H9 (cell line): ENCODE measurements at regions not wholly inside any gene's neighbourhood (a gene's known extent, or its start where the extent isn't known, plus 50 kb on each side); places are given as distances from the start of the nearest gene placed in this dataset.

ENCODE experiments used
- DNase-seq: peaks from one replicate; pipeline ENCODE4 v3.0.0-alpha.2; 2017
- H2AFZ ChIP-seq: one replicate; pipeline ENCODE4 v1.6.1; 2013; ENCODE audit warnings: mild to moderate bottlenecking, low read length, control low read depth, moderate library complexity
- H2AK5ac ChIP-seq: 2 replicates; pipeline ENCODE4 v1.6.1; 2013; ENCODE audit warnings: low read length, control low read depth, mixed read lengths; ENCODE audit not compliant: insufficient read length
- H2BK120ac ChIP-seq: one replicate; pipeline ENCODE4 v1.6.1; 2013; ENCODE audit warnings: low read depth, mild to moderate bottlenecking, low read length, control low read depth, inconsistent platforms; ENCODE audit not compliant: poor library complexity, severe bottlenecking
- H2BK12ac ChIP-seq: 2 replicates; pipeline ENCODE4 v1.6.1; 2013; ENCODE audit warnings: low read length, control low read depth, mixed read lengths, low read depth; ENCODE audit not compliant: insufficient read length
- H2BK15ac ChIP-seq: 2 replicates; pipeline ENCODE4 v1.6.1; 2013; ENCODE audit warnings: low read depth, low read length, control low read depth
- H2BK20ac ChIP-seq: one replicate; pipeline ENCODE4 v1.6.1; 2013; ENCODE audit warnings: low read depth, mild to moderate bottlenecking, low read length, control low read depth, inconsistent platforms; ENCODE audit not compliant: poor library complexity, severe bottlenecking
- H2BK5ac ChIP-seq: 2 replicates; pipeline ENCODE4 v1.6.1; 2013; ENCODE audit warnings: low read length, control low read depth, mixed read lengths; ENCODE audit not compliant: insufficient read length
- H3K14ac ChIP-seq: 2 replicates; pipeline ENCODE4 v1.6.1; 2013; ENCODE audit warnings: low read length, control low read depth; ENCODE audit not compliant: insufficient read depth
- H3K18ac ChIP-seq: 2 replicates; pipeline ENCODE4 v1.6.1; 2013; ENCODE audit warnings: low read depth, mild to moderate bottlenecking, mixed read lengths, low read length, control low read depth; ENCODE audit not compliant: insufficient read length
- H3K23ac ChIP-seq: 2 replicates; pipeline ENCODE4 v1.6.1; 2013; ENCODE audit warnings: low read length, control low read depth, mixed read lengths, low read depth; ENCODE audit not compliant: insufficient read length
- H3K23me2 ChIP-seq: 2 replicates; pipeline ENCODE4 v1.6.1; 2013; ENCODE audit warnings: low read depth, mild to moderate bottlenecking, mixed read lengths, low read length, control low read depth; ENCODE audit not compliant: insufficient read length, poor library complexity, severe bottlenecking
- H3K27ac ChIP-seq: 2 replicates; pipeline ENCODE4 v1.5.1; 2013; ENCODE audit warnings: low read length, control low read depth, mixed read lengths, low read depth; ENCODE audit not compliant: insufficient read length
- H3K27me3 ChIP-seq: 2 replicates; pipeline ENCODE4 v1.6.1; 2013; ENCODE audit warnings: low read length, control low read depth, inconsistent platforms; ENCODE audit not compliant: insufficient read depth
- H3K4ac ChIP-seq: 2 replicates; pipeline ENCODE4 v1.6.1; 2013; ENCODE audit warnings: low read depth, mild to moderate bottlenecking, control low read depth, inconsistent platforms, low read length, moderate library complexity
- H3K4me1 ChIP-seq: 2 replicates; pipeline ENCODE4 v1.6.1; 2013; ENCODE audit warnings: low read length, control low read depth, inconsistent platforms; ENCODE audit not compliant: insufficient read depth
- H3K4me2 ChIP-seq: 2 replicates; pipeline ENCODE4 v1.6.1; 2013; ENCODE audit warnings: low read length, control low read depth, mixed read lengths; ENCODE audit not compliant: insufficient read length, insufficient read depth
- H3K56ac ChIP-seq: 2 replicates; pipeline ENCODE4 v1.6.1; 2013; ENCODE audit warnings: low read depth, mild to moderate bottlenecking, mixed read lengths, low read length, control low read depth; ENCODE audit not compliant: insufficient read length
- H3K79me1 ChIP-seq: 2 replicates; pipeline ENCODE4 v1.6.1; 2013; ENCODE audit warnings: low read depth, mild to moderate bottlenecking, moderate library complexity, low read length, control low read depth, inconsistent platforms; ENCODE audit not compliant: insufficient read depth, poor library complexity, severe bottlenecking
- H3K79me2 ChIP-seq: 2 replicates; pipeline ENCODE4 v1.6.1; 2013; ENCODE audit warnings: low read length, control low read depth, inconsistent platforms; ENCODE audit not compliant: insufficient read depth
- H3K9ac ChIP-seq: 2 replicates; pipeline ENCODE4 v1.6.1; 2013; ENCODE audit warnings: low read length, control low read depth, mixed read lengths; ENCODE audit not compliant: insufficient read length; ENCODE audit errors: extremely low read depth
- H3K9me3 ChIP-seq: one replicate; pipeline ENCODE4 v1.6.1; 2013; ENCODE audit warnings: low read depth, low read length, inconsistent platforms; ENCODE audit not compliant: control insufficient read depth
- H3T11ph ChIP-seq: one replicate; pipeline ENCODE4 v1.6.1; 2013; ENCODE audit warnings: mild to moderate bottlenecking, low read length, control low read depth, inconsistent platforms
- H4K20me1 ChIP-seq: one replicate; pipeline ENCODE4 v1.6.1; 2013; ENCODE audit not compliant: control insufficient read depth, insufficient read length, insufficient read depth
- H4K5ac ChIP-seq: 2 replicates; pipeline ENCODE4 v1.6.1; 2013; ENCODE audit warnings: low read depth, mild to moderate bottlenecking, mixed read lengths, low read length, control low read depth; ENCODE audit not compliant: insufficient read length
- H4K8ac ChIP-seq: replicated peaks from 2 replicates; pipeline ENCODE4 v1.6.1; 2013; ENCODE audit warnings: low read length, control low read depth, mixed read lengths, low read depth; ENCODE audit not compliant: insufficient read length
- H4K91ac ChIP-seq: 2 replicates; pipeline ENCODE4 v1.6.1; 2013; ENCODE audit warnings: low read depth, mild to moderate bottlenecking, moderate library complexity, mixed read lengths, low read length, control low read depth; ENCODE audit not compliant: insufficient read length
- H3K27ac Mint-ChIP-seq, 3 experiments: 2 replicates in 2 of 3; 3 replicates in 1 of 3; pipeline ENCODE4 v1.8.0; 2020 to 2021; ENCODE audit warnings: mixed read lengths in 3 of 3, mild to moderate bottlenecking in 1 of 3, moderate library complexity in 1 of 3
- H3K27me3 Mint-ChIP-seq: 2 replicates; pipeline ENCODE4 v1.8.0; 2021; ENCODE audit warnings: low read depth, mild to moderate bottlenecking, moderate library complexity, mixed read lengths
- H3K36me3 Mint-ChIP-seq, 3 experiments: 2 replicates in 2 of 3; 3 replicates in 1 of 3; pipeline ENCODE4 v1.8.0; 2020 to 2021; ENCODE audit warnings: low read depth in 3 of 3, mixed read lengths in 3 of 3; ENCODE audit not compliant: insufficient read depth in 1 of 3
- H3K4me1 Mint-ChIP-seq, 2 experiments: 2 replicates each; pipeline ENCODE4 v1.8.0; 2020; ENCODE audit warnings: mixed read lengths in 2 of 2
- H3K4me3 Mint-ChIP-seq, 2 experiments: 2 replicates in 1 of 2; 3 replicates in 1 of 2; pipeline ENCODE4 v1.8.0; 2020 to 2021; ENCODE audit warnings: mild to moderate bottlenecking in 2 of 2, mixed read lengths in 2 of 2, moderate library complexity in 1 of 2
- H3K9me3 Mint-ChIP-seq, 2 experiments: 2 replicates in 1 of 2; 3 replicates in 1 of 2; pipeline ENCODE4 v1.8.0; 2020; ENCODE audit warnings: mild to moderate bottlenecking in 2 of 2, mixed read lengths in 2 of 2, moderate library complexity in 1 of 2
- CTCF ChIP-seq: fragments of 200-600 bp; sonication (generic); conservative IDR thresholded peaks from 3 replicates; pipeline ENCODE4 v1.8.0; 2021; ENCODE audit warnings: antibody characterized with exemption, mild to moderate bottlenecking
- WGBS: extraction: QIAGEN DNeasy Blood & Tissue Kit; methylation state at CpG from one replicate; pipeline ENCODE4 v1.1.7; 2013; ENCODE audit warnings: missing lambda C conversion rate, low lambda C conversion rate, mixed read lengths; ENCODE audit not compliant: insufficient read length; ENCODE audit errors: extremely low coverage; 5-methylcytosine and 5-hydroxymethylcytosine counted together

GRCh38 chr7:94303118-94303517 is 91.6 kb upstream of the COL1A2 start:
- H3K4me3 Mint-ChIP-seq: no peak overlapping the region
- no CpG with 5 or more reads among the region's 4 CpGs for WGBS
- H3T11ph ChIP-seq: no peak overlapping the region

More at GRCh38 chr7:94303118-94303517, 91.6 kb upstream of the COL1A2 start:
- no peak for TF ChIP-seq CTCF
- Histone ChIP-seq H2AFZ (no peak overlapping the region), H3K9ac (no peak overlapping the region), H3K4me2 (no peak overlapping the region), H3K18ac (no peak overlapping the region), H4K5ac (no peak overlapping the region), H2BK120ac (no peak overlapping the region), H3K56ac (no peak overlapping the region), H3K4me1 (peaks cover 9% of the 10 kb centered on the region; the same call in 1 of the 2 replicates), H3K79me1 (no peaks in the 10 kb centered on the region), H3K4ac (no peak overlapping the region), H3K14ac (no peak overlapping the region), H2BK12ac (no peak overlapping the region), H4K8ac (no peak overlapping the region), H3K23me2 (no peaks in the 10 kb centered on the region), H2BK15ac (no peak overlapping the region), H3K9me3 (no peaks in the 10 kb centered on the region), H3K27ac (no peak overlapping the region), H3K23ac (no peak overlapping the region), H3K79me2 (no peaks in the 10 kb centered on the region), H2AK5ac (no peak overlapping the region), H3K27me3 (no peaks in the 10 kb centered on the region), H2BK5ac (no peak overlapping the region), H2BK20ac (no peak overlapping the region), H4K20me1 (no peaks in the 10 kb centered on the region), H4K91ac (no peak overlapping the region)
- H3K27me3 Mint-ChIP-seq: peaks cover 1% of the 10 kb centered on the region; the same call in 1 of the 2 replicates
- H3K27ac Mint-ChIP-seq: no peak overlapping the region
- DNase-seq: no peak
- H3K9me3 Mint-ChIP-seq: no peaks in the 10 kb centered on the region
- peaks cover 0 to 5% (median 2%) of the 10 kb centered on the region in 3 experiments; a peak in 2 of 7 replicates for H3K36me3 Mint-ChIP-seq
- peaks cover 33 to 35% of the 10 kb centered on the region in 2 experiments for H3K4me1 Mint-ChIP-seq
